Prostate gland (tissue), 2 donors: ENCODE measurements at regions not wholly inside any gene's neighbourhood (a gene's known extent, or its start where the extent isn't known, plus 50 kb on each side); places are given as distances from the start of the nearest gene placed in this dataset.

Source experiments
- DNase-seq: peaks from one replicate; pipeline ENCODE4 v3.0.0-alpha.2; 2019; ENCODE audit warnings: low spot score
- H3K27ac ChIP-seq, 2 donors: fragments of 200-600 bp; sonication (generic); 2 replicates each; pipeline ENCODE4 v1.5.1; 2017 to 2019
- H3K27me3 ChIP-seq: fragments of 200-600 bp; sonication (generic); replicated peaks from 2 replicates; pipeline ENCODE4 v1.5.1; 2019; ENCODE audit not compliant: insufficient read depth
- H3K36me3 ChIP-seq, 2 donors: fragments of 200-600 bp; sonication (generic); 1 replicate in 1 of 2; 2 replicates in 1 of 2; pipeline versions ENCODE4 v1.5.1 to v1.8.1; 2017 to 2019
- H3K4me1 ChIP-seq: fragments of 200-600 bp; sonication (generic); replicated peaks from 2 replicates; pipeline ENCODE4 v1.5.1; 2019
- H3K4me3 ChIP-seq, 2 donors: fragments of 200-600 bp; sonication (generic); 2 replicates each; pipeline ENCODE4 v1.5.1; 2017 to 2019
- H3K9me3 ChIP-seq: fragments of 200-600 bp; sonication (generic); 2 replicates; pipeline ENCODE4 v1.5.1; 2017
- POLR2A ChIP-seq: fragments of 450-650 bp; IDR thresholded peaks from one replicate; pipeline ENCODE4 v1.6.1; 2016; ENCODE audit warnings: antibody characterized with exemption, mild to moderate bottlenecking
- POLR2AphosphoS5 ChIP-seq: sonication (generic); formaldehyde crosslinking; IDR thresholded peaks from one replicate; pipeline ENCODE4 v1.6.1; 2017; ENCODE audit warnings: antibody characterized with exemption
- WGBS: methylation state at CpG from one replicate; pipeline ENCODE4 v1.1.5; 2018; 5-methylcytosine and 5-hydroxymethylcytosine counted together
- intact Hi-C: fragments of 100-400 bp; cut with DNase I; formaldehyde crosslinking; loops from one replicate; pipeline ENCODE4 v1.14.2; 2022
- TF ChIP-seq, protein P1 (sequence below), 4 experiments: fragments of 200-600 bp in 2 of 4; fragments of 450-650 bp in 2 of 4; sonication (generic) in 2 of 4; IDR thresholded peaks; 1 replicate in 3 of 4; 2 replicates in 1 of 4; pipeline ENCODE4 v1.5.1; 2016 to 2019; ENCODE audit warnings: antibody characterized with exemption in 4 of 4, mild to moderate bottlenecking in 2 of 4, moderate library complexity in 2 of 4

DNA sequence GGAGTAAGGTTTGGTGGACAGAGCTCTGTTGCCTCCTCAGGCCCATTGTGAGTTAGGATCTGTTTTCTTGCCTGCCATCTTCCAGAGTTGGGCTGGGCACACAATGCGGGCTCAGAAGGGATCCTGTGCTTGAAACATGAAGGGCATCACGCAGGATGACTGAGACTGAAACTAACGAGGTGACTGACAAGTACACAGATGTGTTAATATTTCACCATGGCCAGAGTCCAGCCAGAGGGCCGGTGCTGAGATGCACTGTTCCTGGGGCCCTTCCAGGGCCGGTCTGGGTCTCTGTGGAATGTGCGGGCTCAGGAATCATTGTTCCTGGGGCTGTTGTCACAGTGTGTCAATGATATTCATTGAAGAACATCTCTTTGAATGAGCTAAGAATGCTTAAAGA lies 163.7 kb downstream of the URI1 start:
- Histone ChIP-seq H3K9me3 (no peaks in the 10 kb centered on the region), H3K4me1 (no peaks in the 10 kb centered on the region), H3K4me3 (no peak overlapping the region), H3K27ac (no peak overlapping the region), H3K36me3 (no peaks in the 10 kb centered on the region), H3K27me3 (no peaks in the 10 kb centered on the region)
- 73% methylated on average over 6 of the region's 6 CpGs for WGBS
- TF ChIP-seq POLR2AphosphoS5 (no peak), POLR2A (no peak)
- TF ChIP-seq, protein P1, sequence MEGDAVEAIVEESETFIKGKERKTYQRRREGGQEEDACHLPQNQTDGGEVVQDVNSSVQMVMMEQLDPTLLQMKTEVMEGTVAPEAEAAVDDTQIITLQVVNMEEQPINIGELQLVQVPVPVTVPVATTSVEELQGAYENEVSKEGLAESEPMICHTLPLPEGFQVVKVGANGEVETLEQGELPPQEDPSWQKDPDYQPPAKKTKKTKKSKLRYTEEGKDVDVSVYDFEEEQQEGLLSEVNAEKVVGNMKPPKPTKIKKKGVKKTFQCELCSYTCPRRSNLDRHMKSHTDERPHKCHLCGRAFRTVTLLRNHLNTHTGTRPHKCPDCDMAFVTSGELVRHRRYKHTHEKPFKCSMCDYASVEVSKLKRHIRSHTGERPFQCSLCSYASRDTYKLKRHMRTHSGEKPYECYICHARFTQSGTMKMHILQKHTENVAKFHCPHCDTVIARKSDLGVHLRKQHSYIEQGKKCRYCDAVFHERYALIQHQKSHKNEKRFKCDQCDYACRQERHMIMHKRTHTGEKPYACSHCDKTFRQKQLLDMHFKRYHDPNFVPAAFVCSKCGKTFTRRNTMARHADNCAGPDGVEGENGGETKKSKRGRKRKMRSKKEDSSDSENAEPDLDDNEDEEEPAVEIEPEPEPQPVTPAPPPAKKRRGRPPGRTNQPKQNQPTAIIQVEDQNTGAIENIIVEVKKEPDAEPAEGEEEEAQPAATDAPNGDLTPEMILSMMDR (IDR thresholded peaks at IDR 0.05), result no peak
- no peak for DNase-seq
- intact Hi-C loops, result no loop called here

DNA sequence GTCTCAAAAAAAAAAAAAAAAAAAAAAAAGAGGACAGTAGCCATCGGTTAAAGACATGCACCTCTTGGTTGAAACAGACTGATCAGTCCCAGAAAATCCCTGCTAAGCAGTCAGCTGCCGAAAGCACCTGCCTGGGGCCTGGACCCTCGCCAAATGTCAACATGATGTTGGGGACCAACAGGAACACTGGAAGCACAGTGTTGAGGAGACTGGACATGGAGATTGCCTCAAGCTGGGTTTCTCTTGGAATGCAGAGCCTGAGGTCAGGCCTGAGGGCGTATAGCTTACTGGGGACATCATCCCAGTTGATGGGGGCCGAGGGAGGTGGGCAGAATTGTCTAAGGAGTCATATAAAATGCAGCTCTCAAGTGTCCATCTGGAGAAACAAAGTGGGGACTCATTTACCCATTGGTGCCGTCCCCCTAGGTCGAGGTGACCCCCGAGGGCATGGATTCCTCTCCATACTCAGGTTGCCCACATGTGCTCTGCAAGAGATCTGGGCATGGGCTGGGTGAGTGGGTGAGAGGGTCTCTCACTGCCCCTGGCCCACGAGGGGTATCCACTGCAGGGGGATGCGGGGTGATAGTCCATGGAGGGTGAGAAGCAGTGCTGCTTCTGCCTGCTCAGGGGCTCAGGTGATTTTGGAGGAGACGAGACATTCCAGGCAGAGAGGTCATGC lies 164.5 kb downstream of the URI1 start:
- no peak for DNase-seq
- H3K27ac ChIP-seq, result no peak overlapping the region
- no peaks in the 10 kb centered on the region for H3K4me1 ChIP-seq
- no peaks in the 10 kb centered on the region for H3K36me3 ChIP-seq
- TF ChIP-seq, protein P1 (IDR thresholded peaks at IDR 0.05), result no peak
- TF ChIP-seq POLR2A (no peak), POLR2AphosphoS5 (no peak)
- no peaks in the 10 kb centered on the region for H3K27me3 ChIP-seq
- H3K4me3 ChIP-seq, result no peak overlapping the region
- WGBS, result 87% methylated on average over 11 of the region's 11 CpGs
- H3K9me3 ChIP-seq, result no peaks in the 10 kb centered on the region
- intact Hi-C loops, result no loop called here

DNA sequence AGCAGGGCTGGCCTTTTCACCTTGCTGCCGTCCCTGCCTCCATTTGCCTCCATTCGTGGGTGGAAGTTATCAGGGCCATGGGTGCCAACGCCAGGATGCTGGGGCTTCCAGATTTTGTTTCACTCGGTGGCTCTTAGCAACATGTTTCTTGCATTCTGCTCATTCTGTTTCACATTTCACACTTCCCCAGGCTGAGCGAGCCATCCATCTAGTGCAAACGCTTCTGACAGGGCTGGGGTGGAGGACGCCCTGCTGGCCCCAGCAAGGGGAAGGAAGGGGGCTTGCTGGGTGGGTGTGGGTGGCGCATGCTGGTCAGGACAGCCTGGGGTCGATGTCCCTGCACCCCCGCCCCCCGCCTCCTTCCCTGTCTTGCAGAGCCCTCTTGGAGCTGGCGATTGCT lies 165.2 kb downstream of the URI1 start:
- no peak overlapping the region for H3K4me3 ChIP-seq
- 61% methylated on average over 12 of the region's 12 CpGs for WGBS
- intact Hi-C loops, result no loop called here
- DNase-seq, result no peak
- no peaks in the 10 kb centered on the region for H3K36me3 ChIP-seq
- no peak for TF ChIP-seq POLR2A
- no peak for TF ChIP-seq POLR2AphosphoS5
- TF ChIP-seq, protein P1 (IDR thresholded peaks at IDR 0.05), result no peak
- no peak overlapping the region for H3K27ac ChIP-seq
- H3K9me3 ChIP-seq, result no peaks in the 10 kb centered on the region
- H3K27me3 ChIP-seq, result no peaks in the 10 kb centered on the region
- no peaks in the 10 kb centered on the region for H3K4me1 ChIP-seq

DNA sequence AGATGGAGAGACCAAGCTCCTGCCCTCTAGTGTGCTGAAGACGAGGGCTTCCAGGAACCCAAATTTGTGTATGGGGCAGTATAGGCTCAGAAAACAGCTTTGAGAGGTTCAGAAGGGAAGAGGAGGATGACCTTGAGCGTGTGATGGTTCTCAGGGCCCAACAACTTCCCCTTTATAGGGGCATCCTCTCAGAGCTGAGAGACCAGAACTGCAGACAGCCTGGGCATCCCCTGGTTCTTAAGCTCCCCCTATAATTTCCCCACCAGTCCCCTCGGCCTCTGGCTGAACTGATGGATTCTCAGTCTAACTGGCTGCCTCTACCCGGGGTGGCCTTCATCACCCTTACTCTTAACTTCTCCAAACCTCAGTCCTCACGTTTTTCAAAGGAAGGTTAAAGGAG lies 167.5 kb downstream of the URI1 start:
- no peaks in the 10 kb centered on the region for H3K36me3 ChIP-seq
- H3K4me3 ChIP-seq, result no peak overlapping the region
- no peaks in the 10 kb centered on the region for H3K27me3 ChIP-seq
- TF ChIP-seq, protein P1 (IDR thresholded peaks at IDR 0.05), result no peak
- TF ChIP-seq POLR2A (no peak), POLR2AphosphoS5 (no peak)
- H3K27ac ChIP-seq, result no peak overlapping the region
- 93% methylated on average over 5 of the region's 5 CpGs for WGBS
- intact Hi-C loops, result no loop called here
- H3K4me1 ChIP-seq, result no peaks in the 10 kb centered on the region
- no peaks in the 10 kb centered on the region for H3K9me3 ChIP-seq
- DNase-seq, result no peak
